Caco-2 (cell line): ENCODE measurements at regions not wholly inside any gene's neighbourhood (a gene's known extent, or its start where the extent isn't known, plus 50 kb on each side); places are given as distances from the start of the nearest gene placed in this dataset.
"Not testable (repeated sequence)": the region's sequence is repeated elsewhere in the genome, so short reads cannot be mapped to it uniquely, and the experiment has no call there.

Experiments used
- BruUV-seq: library from RNA; stranded (reverse); fragments of 400-500 nt; replicated peaks from 2 replicates; lab custom pipeline; 2021; lab: Mats Ljungman, UMichigan
- CTCF ChIA-PET: fragments of 300-600 bp; sonication (Branson Sonifier 250); formaldehyde crosslinking; loops from one replicate; lab custom pipeline; 2022; ENCODE audit warnings: antibody characterized with exemption; lab: Charles Lee
- POLR2A ChIA-PET: fragments of 300-600 bp; sonication (Branson Sonifier 250); formaldehyde crosslinking; loops from one replicate; lab custom pipeline; 2022; ENCODE audit warnings: antibody characterized with exemption; lab: Charles Lee
- DNase-seq, 2 experiments: peaks; one replicate each; pipeline versions ENCODE4 v3.0.0 to v3.0.0-alpha.2; 2020 to 2022
- H3K27me3 ChIP-seq: replicated peaks from 2 replicates; pipeline ENCODE4 v1.6.0; 2011; ENCODE audit warnings: low read length; ENCODE audit not compliant: control insufficient read depth, insufficient read depth
- H3K36me3 ChIP-seq: 2 replicates; pipeline ENCODE4 v1.5.1; 2011; ENCODE audit warnings: low read length; ENCODE audit not compliant: control insufficient read depth, insufficient read depth
- H3K4me1 ChIP-seq: fragments of 250-450 bp; sonication (Bioruptor Pico); 2 replicates; pipeline ENCODE4 v1.5.1; 2020; ENCODE audit warnings: mild to moderate bottlenecking
- H3K4me3 ChIP-seq: 2 replicates; pipeline ENCODE4 v1.5.1; 2011; ENCODE audit warnings: low read depth, mild to moderate bottlenecking, control low read depth, low read length
- H3K9me3 ChIP-seq: fragments of 250-450 bp; sonication (Bioruptor Pico); 2 replicates; pipeline ENCODE4 v1.5.1; 2020; ENCODE audit warnings: mild to moderate bottlenecking, moderate library complexity
- H3K27ac Mint-ChIP-seq: one replicate; pipeline ENCODE4 v1.8.0; 2022; ENCODE audit warnings: mixed read lengths; ENCODE audit not compliant: unreplicated experiment
- H3K27me3 Mint-ChIP-seq: one replicate; pipeline ENCODE4 v1.8.0; 2022; ENCODE audit warnings: mixed read lengths; ENCODE audit not compliant: insufficient read depth, unreplicated experiment
- H3K36me3 Mint-ChIP-seq: one replicate; pipeline ENCODE4 v1.8.0; 2022; ENCODE audit warnings: mild to moderate bottlenecking, mixed read lengths; ENCODE audit not compliant: insufficient read depth, unreplicated experiment
- H3K4me1 Mint-ChIP-seq: one replicate; pipeline ENCODE4 v1.8.0; 2022; ENCODE audit warnings: low read depth, mixed read lengths; ENCODE audit not compliant: unreplicated experiment
- H3K4me3 Mint-ChIP-seq: one replicate; pipeline ENCODE4 v1.8.0; 2022; ENCODE audit warnings: mild to moderate bottlenecking, moderate library complexity, mixed read lengths; ENCODE audit not compliant: unreplicated experiment
- H3K9me3 Mint-ChIP-seq: one replicate; pipeline ENCODE4 v1.8.0; 2022; ENCODE audit warnings: mixed read lengths; ENCODE audit not compliant: unreplicated experiment
- intact Hi-C: fragments of 100-400 bp; cut with micrococcal nuclease; formaldehyde crosslinking; loops from one replicate; pipeline ENCODE4 v1.10.0; 2022; ENCODE audit not compliant: unreplicated experiment

DNA sequence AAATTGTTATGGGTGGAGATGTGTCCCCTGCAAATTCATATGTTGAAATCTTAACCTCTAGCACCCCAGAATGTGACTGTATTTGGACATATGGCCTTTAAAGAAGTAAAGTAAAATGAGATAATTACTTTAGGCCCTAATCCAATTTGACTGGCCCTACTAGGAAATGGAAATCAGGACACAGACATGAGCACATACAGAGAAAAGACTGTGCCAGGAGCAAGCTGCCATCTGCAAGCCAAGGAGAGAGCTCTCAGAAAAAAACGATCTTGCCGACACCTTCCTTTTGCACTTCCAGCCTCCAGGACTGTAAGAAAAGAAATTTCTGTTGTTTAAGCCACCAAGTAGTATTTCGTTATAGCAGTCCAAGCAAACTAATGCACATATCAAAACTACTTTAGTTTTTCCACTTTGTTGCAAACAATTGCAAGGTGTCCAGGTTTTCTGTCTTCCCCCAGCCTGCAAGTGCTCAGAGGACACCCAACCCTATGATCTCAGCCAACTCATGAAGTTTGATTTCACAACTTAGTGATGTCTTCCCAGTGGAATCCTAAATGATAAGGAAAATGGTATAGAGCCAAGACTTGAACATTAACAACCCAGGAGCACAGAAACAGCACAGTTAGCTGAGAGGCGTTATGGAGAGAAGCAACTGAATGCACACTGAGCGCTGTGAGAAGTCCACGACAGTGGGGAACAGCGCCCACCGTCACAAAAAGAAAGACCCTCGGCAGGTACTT is 351.2 kb downstream of the BCL2L11 start:
- H3K27me3 Mint-ChIP-seq, CTCF ChIA-PET, H3K27ac Mint-ChIP-seq, H3K4me3 ChIP-seq, H3K4me3 Mint-ChIP-seq, intact Hi-C loops, H3K9me3 Mint-ChIP-seq, DNase-seq, H3K36me3 ChIP-seq, BruUV-seq, H3K27me3 ChIP-seq, H3K9me3 ChIP-seq, H3K4me1 Mint-ChIP-seq, POLR2A ChIA-PET, H3K4me1 ChIP-seq: not testable (repeated sequence)
- peaks cover 13% of the 10 kb centered on the region for H3K36me3 Mint-ChIP-seq

DNA sequence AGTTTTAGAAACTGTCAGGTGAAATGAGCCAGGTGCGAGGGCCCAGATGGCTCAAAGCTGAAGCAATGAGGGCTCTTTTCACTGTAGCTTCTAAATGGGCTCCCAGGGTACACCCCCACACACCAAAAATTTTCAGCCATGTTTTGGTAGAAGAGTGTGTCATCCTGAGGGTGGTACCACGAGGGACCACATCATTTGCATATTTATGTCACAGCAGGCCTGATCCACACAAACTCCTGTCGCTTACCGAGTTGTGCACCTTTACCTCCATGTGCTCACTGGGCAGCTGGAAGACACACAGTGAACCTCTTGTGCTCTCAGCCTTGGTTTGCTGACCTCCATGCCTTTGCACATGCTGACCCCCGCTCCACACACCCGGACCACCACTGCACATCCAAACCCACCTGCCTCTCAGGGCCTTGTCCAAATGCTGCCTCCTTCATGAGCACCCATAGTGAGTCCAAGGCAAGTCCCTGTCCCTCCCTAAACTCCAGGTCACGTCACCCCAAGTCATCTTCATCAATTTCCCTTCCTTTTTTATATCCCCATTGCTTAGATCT is 352.2 kb downstream of the BCL2L11 start:
- H3K4me3 ChIP-seq, POLR2A ChIA-PET, H3K9me3 Mint-ChIP-seq, H3K27me3 ChIP-seq, DNase-seq, BruUV-seq, H3K4me1 Mint-ChIP-seq, H3K9me3 ChIP-seq, H3K36me3 ChIP-seq, H3K4me1 ChIP-seq, H3K27me3 Mint-ChIP-seq, H3K27ac Mint-ChIP-seq, intact Hi-C loops, CTCF ChIA-PET, H3K4me3 Mint-ChIP-seq: not testable (repeated sequence)
- H3K36me3 Mint-ChIP-seq, result peaks cover 13% of the 10 kb centered on the region

GRCh38 chr2:111473522-111473921 is 352.8 kb downstream of the BCL2L11 start:
- intact Hi-C loops, BruUV-seq, H3K27me3 ChIP-seq, H3K4me3 Mint-ChIP-seq, H3K36me3 ChIP-seq, CTCF ChIA-PET, H3K9me3 Mint-ChIP-seq, H3K27ac Mint-ChIP-seq, POLR2A ChIA-PET, H3K4me1 ChIP-seq, DNase-seq, H3K4me3 ChIP-seq, H3K27me3 Mint-ChIP-seq, H3K4me1 Mint-ChIP-seq, H3K9me3 ChIP-seq: not testable (repeated sequence)
- peaks cover 14% of the 10 kb centered on the region for H3K36me3 Mint-ChIP-seq

GRCh38 chr2:111474198-111474705 is 353.5 kb downstream of the BCL2L11 start:
- H3K27ac Mint-ChIP-seq, H3K27me3 Mint-ChIP-seq, BruUV-seq, H3K4me3 Mint-ChIP-seq, H3K4me3 ChIP-seq, H3K27me3 ChIP-seq, CTCF ChIA-PET, POLR2A ChIA-PET, H3K4me1 Mint-ChIP-seq, H3K4me1 ChIP-seq, intact Hi-C loops, H3K9me3 ChIP-seq, H3K36me3 ChIP-seq, DNase-seq, H3K9me3 Mint-ChIP-seq: not testable (repeated sequence)
- H3K36me3 Mint-ChIP-seq, result peaks cover 14% of the 10 kb centered on the region

- intact Hi-C loops, DNase-seq, H3K9me3 Mint-ChIP-seq, H3K36me3 ChIP-seq, H3K4me3 Mint-ChIP-seq, H3K9me3 ChIP-seq, H3K4me3 ChIP-seq, BruUV-seq, H3K27me3 ChIP-seq, H3K27me3 Mint-ChIP-seq, H3K4me1 ChIP-seq, POLR2A ChIA-PET, H3K4me1 Mint-ChIP-seq, CTCF ChIA-PET, H3K27ac Mint-ChIP-seq: not testable (repeated sequence)
- H3K36me3 Mint-ChIP-seq, result peaks cover 11% of the 10 kb centered on the region
Measured at GRCh38 chr2:111478335-111478734, 357.6 kb downstream of the BCL2L11 start.

- H3K4me3 ChIP-seq, intact Hi-C loops, POLR2A ChIA-PET, H3K4me1 ChIP-seq, H3K4me1 Mint-ChIP-seq, DNase-seq, H3K36me3 ChIP-seq, H3K9me3 Mint-ChIP-seq, H3K27me3 Mint-ChIP-seq, H3K4me3 Mint-ChIP-seq, H3K27me3 ChIP-seq, H3K9me3 ChIP-seq, H3K27ac Mint-ChIP-seq, BruUV-seq, CTCF ChIA-PET: not testable (repeated sequence)
- peaks cover 11% of the 10 kb centered on the region for H3K36me3 Mint-ChIP-seq
Measured at GRCh38 chr2:111478871-111479318, 358.2 kb downstream of the BCL2L11 start.
